ENCODE measurements at regions not wholly inside any gene's neighbourhood (a gene's known extent, or its start where the extent isn't known, plus 50 kb on each side); places are given as distances from the start of the nearest gene placed in this dataset.

GRCh38 chr6:14573267-14573666, 455.7 kb downstream of the CD83 start:
- no peaks in the 10 kb centered on the region for H3K4me1 ChIP-seq (ENCODE audit: insufficient read depth, low read length)
- no peak overlapping the region for H3K4me2 ChIP-seq (ENCODE audit: insufficient read depth, low read length)
- H3K27me3 ChIP-seq (ENCODE audit: insufficient read depth, low read length): peaks cover 4% of the 10 kb centered on the region
- no peak for DNase-seq (ENCODE audit: insufficient read length, low spot score, missing footprints)
- no peak overlapping the region for H3K27ac ChIP-seq (ENCODE audit: low read depth, low read length)
- no peak overlapping the region for H2AFZ ChIP-seq (ENCODE audit: low read length)
- no peaks in the 10 kb centered on the region for H3K9me3 ChIP-seq (ENCODE audit: low read depth, low read length)
- H3K79me2 ChIP-seq (ENCODE audit: insufficient read depth, low read length): no peaks in the 10 kb centered on the region
- no peak for TF ChIP-seq CTCF (IDR thresholded peaks at IDR 0.05; ENCODE audit: extremely low read depth, low read depth, low read length)
- H4K20me1 ChIP-seq (ENCODE audit: insufficient read depth, low read length): no peaks in the 10 kb centered on the region
- no peak overlapping the region for H3K4me3 ChIP-seq (ENCODE audit: insufficient read depth, low read length)
- no peaks in the 10 kb centered on the region for H3K36me3 ChIP-seq (ENCODE audit: insufficient read depth, low read length)

GRCh38 chr6:14573703-14574290, 456.2 kb downstream of the CD83 start:
- Histone ChIP-seq H3K36me3 (ENCODE audit: insufficient read depth, low read length) (no peaks in the 10 kb centered on the region), H3K27me3 (ENCODE audit: insufficient read depth, low read length) (peaks cover 4% of the 10 kb centered on the region), H4K20me1 (ENCODE audit: insufficient read depth, low read length) (no peaks in the 10 kb centered on the region), H3K79me2 (ENCODE audit: insufficient read depth, low read length) (no peaks in the 10 kb centered on the region), H3K4me3 (ENCODE audit: insufficient read depth, low read length) (no peak overlapping the region), H3K27ac (ENCODE audit: low read depth, low read length) (no peak overlapping the region), H3K9me3 (ENCODE audit: low read depth, low read length) (no peaks in the 10 kb centered on the region), H3K4me2 (ENCODE audit: insufficient read depth, low read length) (no peak overlapping the region), H2AFZ (ENCODE audit: low read length) (no peak overlapping the region), H3K4me1 (ENCODE audit: insufficient read depth, low read length) (no peaks in the 10 kb centered on the region)
- no peak for TF ChIP-seq CTCF (IDR thresholded peaks at IDR 0.05; ENCODE audit: extremely low read depth, low read depth, low read length)
- DNase-seq (ENCODE audit: insufficient read length, low spot score, missing footprints): no peak

GRCh38 chr6:14575961-14576360, 458.4 kb downstream of the CD83 start:
- Histone ChIP-seq H3K9me3 (ENCODE audit: low read depth, low read length) (no peaks in the 10 kb centered on the region), H3K4me2 (ENCODE audit: insufficient read depth, low read length) (no peak overlapping the region)

GRCh38 chr6:14578994-14579393, 461.4 kb downstream of the CD83 start:
- no peak for DNase-seq (ENCODE audit: insufficient read length, low spot score, missing footprints)
- no peaks in the 10 kb centered on the region for H3K79me2 ChIP-seq (ENCODE audit: insufficient read depth, low read length)
- no peak overlapping the region for H3K27ac ChIP-seq (ENCODE audit: low read depth, low read length)
- no peak overlapping the region for H3K4me3 ChIP-seq (ENCODE audit: insufficient read depth, low read length)
- no peaks in the 10 kb centered on the region for H3K4me1 ChIP-seq (ENCODE audit: insufficient read depth, low read length)
- TF ChIP-seq CTCF (IDR thresholded peaks at IDR 0.05; ENCODE audit: extremely low read depth, low read depth, low read length): no peak
- no peaks in the 10 kb centered on the region for H3K36me3 ChIP-seq (ENCODE audit: insufficient read depth, low read length)
- no peaks in the 10 kb centered on the region for H3K9me3 ChIP-seq (ENCODE audit: low read depth, low read length)
- H4K20me1 ChIP-seq (ENCODE audit: insufficient read depth, low read length): no peaks in the 10 kb centered on the region
- H3K27me3 ChIP-seq (ENCODE audit: insufficient read depth, low read length): peaks cover 4% of the 10 kb centered on the region
- H3K4me2 ChIP-seq (ENCODE audit: insufficient read depth, low read length): no peak overlapping the region
- no peak overlapping the region for H2AFZ ChIP-seq (ENCODE audit: low read length)

More at GRCh38 chr6:14575961-14576360, 458.4 kb downstream of the CD83 start:
- no peaks in the 10 kb centered on the region for H4K20me1 ChIP-seq (ENCODE audit: insufficient read depth, low read length)
- DNase-seq (ENCODE audit: insufficient read length, low spot score, missing footprints): no peak
- H2AFZ ChIP-seq (ENCODE audit: low read length): no peak overlapping the region
- no peak overlapping the region for H3K4me3 ChIP-seq (ENCODE audit: insufficient read depth, low read length)
- TF ChIP-seq CTCF (IDR thresholded peaks at IDR 0.05; ENCODE audit: extremely low read depth, low read depth, low read length): no peak
- H3K27ac ChIP-seq (ENCODE audit: low read depth, low read length): no peak overlapping the region
- H3K36me3 ChIP-seq (ENCODE audit: insufficient read depth, low read length): no peaks in the 10 kb centered on the region
- H3K4me1 ChIP-seq (ENCODE audit: insufficient read depth, low read length): no peaks in the 10 kb centered on the region
- no peaks in the 10 kb centered on the region for H3K79me2 ChIP-seq (ENCODE audit: insufficient read depth, low read length)
- peaks cover 4% of the 10 kb centered on the region for H3K27me3 ChIP-seq (ENCODE audit: insufficient read depth, low read length)
